SK-N-SH (cell line): ENCODE measurements at regions not wholly inside any gene's neighbourhood (a gene's known extent, or its start where the extent isn't known, plus 50 kb on each side); places are given as distances from the start of the nearest gene placed in this dataset.
"Not testable (repeated sequence)": the region's sequence is repeated elsewhere in the genome, so short reads cannot be mapped to it uniquely, and the experiment has no call there.

Experiments used
- CTCF ChIA-PET: fragments of 300-600, 350-600 bp; formaldehyde crosslinking; extraction: SDS; loops from one replicate; lab custom pipeline; 2021; lab: Yijun Ruan, JAX
- POLR2A ChIA-PET: fragments of 350-600 bp; sonication (Branson Sonifier 250); formaldehyde crosslinking; extraction: SDS; loops from one replicate; lab custom pipeline; 2020; ENCODE audit warnings: antibody characterized with exemption, inconsistent platforms; lab: Yijun Ruan, JAX
- DNase-seq: peaks from one replicate; pipeline ENCODE4 v3.0.0; 2012
- H2AFZ ChIP-seq: fragments of 200-600 bp; sonication (generic); 2 replicates; pipeline ENCODE4 v1.8.1; 2016; ENCODE audit warnings: antibody characterized with exemption, mild to moderate bottlenecking, low read depth
- H3F3A ChIP-seq: fragments of 200-600 bp; sonication (generic); replicated peaks from 2 replicates; pipeline ENCODE3; 2016; ENCODE audit warnings: antibody characterized with exemption, mild to moderate bottlenecking; ENCODE audit not compliant: insufficient read depth
- H3K27ac ChIP-seq, 2 experiments: fragments of 200-500 bp in 1 of 2; fragments of 200-600 bp in 1 of 2; sonication (Bioruptor generic) in 1 of 2; sonication (generic), shearing (Covaris generic) in 1 of 2; 2 replicates each; pipeline versions ENCODE4 v1.5.1 to v1.6.1; 2014 to 2016; ENCODE audit warnings: low read depth in 2 of 2, inconsistent platforms in 1 of 2, low read length in 1 of 2, mild to moderate bottlenecking in 1 of 2, mixed read lengths in 1 of 2
- H3K27me3 ChIP-seq: fragments of 200-600 bp; sonication (generic), shearing (Covaris generic); 2 replicates; pipeline ENCODE4 v1.6.1; 2016; ENCODE audit warnings: mixed run types; ENCODE audit not compliant: insufficient read depth
- H3K36me3 ChIP-seq, 2 experiments: fragments of 200-500 bp in 1 of 2; fragments of 200-600 bp in 1 of 2; sonication (Bioruptor generic) in 1 of 2; sonication (generic) in 1 of 2; replicated peaks in 1 of 2; 2 replicates each; pipeline versions ENCODE3 to v1.5.1; 2014 to 2016; ENCODE audit warnings: low read length in 1 of 2, mild to moderate bottlenecking in 1 of 2; ENCODE audit not compliant: insufficient read depth in 2 of 2, control insufficient read depth in 1 of 2
- H3K4me1 ChIP-seq, 2 experiments: fragments of 200-500 bp in 1 of 2; fragments of 200-600 bp in 1 of 2; sonication (Bioruptor generic) in 1 of 2; sonication (generic), shearing (Covaris generic) in 1 of 2; 2 replicates each; pipeline versions ENCODE4 v1.5.1 to v1.6.1; 2014 to 2016; ENCODE audit warnings: low read depth in 1 of 2, low read length in 1 of 2, mixed run types in 1 of 2; ENCODE audit not compliant: insufficient read depth in 2 of 2, control insufficient read depth in 1 of 2
- H3K4me2 ChIP-seq: fragments of 200-600 bp; sonication (generic), shearing (Covaris generic); 2 replicates; pipeline ENCODE4 v1.6.1; 2017; ENCODE audit warnings: mixed run types
- H3K4me3 ChIP-seq, 2 experiments: fragments of 200-500 bp in 1 of 2; fragments of 200-600 bp in 1 of 2; sonication (Bioruptor generic) in 1 of 2; sonication (generic), shearing (Covaris generic) in 1 of 2; 2 replicates each; pipeline versions ENCODE4 v1.5.1 to v1.8.1; 2014 to 2016; ENCODE audit warnings: low read depth in 2 of 2, inconsistent platforms in 1 of 2, low read length in 1 of 2, mild to moderate bottlenecking in 1 of 2, mixed read lengths in 1 of 2, moderate library complexity in 1 of 2
- H3K79me2 ChIP-seq: fragments of 200-600 bp; sonication (generic); 2 replicates; pipeline ENCODE4 v1.8.1; 2017; ENCODE audit warnings: mild to moderate bottlenecking; ENCODE audit not compliant: insufficient read depth
- H3K9ac ChIP-seq: fragments of 200-600 bp; sonication (generic); 2 replicates; pipeline ENCODE4 v1.6.1; 2017; ENCODE audit warnings: mixed run types
- H3K9me2 ChIP-seq: fragments of 200-600 bp; sonication (generic); 2 replicates; pipeline ENCODE4 v1.6.1; 2017; ENCODE audit warnings: mixed run types
- H3K9me3 ChIP-seq: fragments of 200-600 bp; sonication (generic); 2 replicates; pipeline ENCODE4 v1.6.1; 2017; ENCODE audit warnings: mixed run types, mild to moderate bottlenecking, moderate library complexity
- H4K20me1 ChIP-seq: fragments of 200-600 bp; sonication (generic); 2 replicates; pipeline ENCODE4 v1.6.1; 2017; ENCODE audit warnings: mild to moderate bottlenecking, mixed run types; ENCODE audit not compliant: insufficient read depth
- CHD2 ChIP-seq: fragments of 150-350 bp; IDR thresholded peaks from 2 replicates; pipeline ENCODE4 v1.6.1; 2018; ENCODE audit warnings: low read length; ENCODE audit not compliant: partially characterized antibody
- ELF1 ChIP-seq: IDR thresholded peaks from 2 replicates; pipeline ENCODE4 v1.4.0; 2012
- FOSL2 ChIP-seq: IDR thresholded peaks from 2 replicates; pipeline ENCODE4 v1.4.0; 2012; ENCODE audit warnings: low read depth, mild to moderate bottlenecking, moderate library complexity, borderline replicate concordance
- GABPA ChIP-seq: IDR thresholded peaks from 2 replicates; pipeline ENCODE4 v1.4.0; 2012; ENCODE audit warnings: low read depth, mild to moderate bottlenecking
- NFIC ChIP-seq: IDR thresholded peaks from 2 replicates; pipeline ENCODE4 v1.4.0; 2012; ENCODE audit warnings: borderline replicate concordance
- POLR2AphosphoS5 ChIP-seq: IDR thresholded peaks from 2 replicates; pipeline ENCODE4 v1.6.1; 2012; ENCODE audit warnings: low read depth, low read length
- RAD21 ChIP-seq: IDR thresholded peaks from 2 replicates; pipeline ENCODE4 v1.6.1; 2012; ENCODE audit warnings: mild to moderate bottlenecking, low read length
- RCOR1 ChIP-seq: fragments of 150-350 bp; IDR thresholded peaks from 2 replicates; pipeline ENCODE4 v1.6.1; 2017; ENCODE audit warnings: antibody characterized with exemption, low read length
- RXRA ChIP-seq: IDR thresholded peaks from 2 replicates; pipeline ENCODE4 v1.4.0; 2012; ENCODE audit warnings: low read depth, mild to moderate bottlenecking, borderline replicate concordance
- TCF12 ChIP-seq: IDR thresholded peaks from 2 replicates; pipeline ENCODE4 v1.4.0; 2012
- WGBS: methylation state at CpG from one replicate; pipeline ENCODE4 v1.1.6; 2017; ENCODE audit warnings: low lambda C conversion rate; 5-methylcytosine and 5-hydroxymethylcytosine counted together
- TF ChIP-seq, protein P1 (sequence below): IDR thresholded peaks from 2 replicates; pipeline ENCODE4 v1.6.1; 2012; ENCODE audit warnings: mild to moderate bottlenecking, low read depth, low read length, moderate library complexity
- TF ChIP-seq, protein P2 (sequence below): IDR thresholded peaks from 2 replicates; pipeline ENCODE4 v1.4.0; 2012; ENCODE audit warnings: low read depth, borderline replicate concordance

DNA sequence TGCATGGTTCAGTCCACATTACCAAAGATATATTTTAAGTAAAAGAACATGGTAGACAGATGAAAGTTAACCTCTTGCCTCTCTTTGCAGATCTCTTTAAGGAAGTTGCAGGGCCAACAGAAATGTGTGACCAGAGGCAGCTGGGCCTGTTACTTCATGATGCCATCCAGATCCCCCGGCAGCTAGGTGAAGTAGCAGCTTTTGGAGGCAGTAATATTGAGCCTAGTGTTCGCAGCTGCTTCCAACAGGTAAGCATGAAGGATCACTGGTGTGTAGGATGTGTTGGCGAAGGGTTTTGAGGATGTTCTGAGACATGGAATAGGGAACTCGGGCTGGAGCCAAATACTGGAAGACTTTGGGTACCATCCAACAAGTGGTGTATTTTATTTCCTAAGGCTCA is 508.6 kb downstream of the UTRN start:
- DNase-seq = no peak
- 85% methylated on average over 4 of the region's 4 CpGs for WGBS
- H3K9me3 ChIP-seq = no peaks in the 10 kb centered on the region
- H3K9ac ChIP-seq = no peak overlapping the region
- ChIA-PET CTCF (no interaction called here), POLR2A (no interaction called here)
- no peak overlapping the region for H3K27ac ChIP-seq
- no peak overlapping the region for H2AFZ ChIP-seq
- no peak overlapping the region for H3K4me2 ChIP-seq
- no peaks in the 10 kb centered on the region; a peak in 1 of 4 replicates for H3K4me1 ChIP-seq
- no peaks in the 10 kb centered on the region for H3K79me2 ChIP-seq
- H3K27me3 ChIP-seq = no peaks in the 10 kb centered on the region
- H3K36me3 ChIP-seq = peaks cover 0 to 9% of the 10 kb centered on the region in 2 experiments
- TF ChIP-seq RCOR1 (no peak), CHD2 (no peak), POLR2AphosphoS5 (no peak)
- TF ChIP-seq, protein P1, sequence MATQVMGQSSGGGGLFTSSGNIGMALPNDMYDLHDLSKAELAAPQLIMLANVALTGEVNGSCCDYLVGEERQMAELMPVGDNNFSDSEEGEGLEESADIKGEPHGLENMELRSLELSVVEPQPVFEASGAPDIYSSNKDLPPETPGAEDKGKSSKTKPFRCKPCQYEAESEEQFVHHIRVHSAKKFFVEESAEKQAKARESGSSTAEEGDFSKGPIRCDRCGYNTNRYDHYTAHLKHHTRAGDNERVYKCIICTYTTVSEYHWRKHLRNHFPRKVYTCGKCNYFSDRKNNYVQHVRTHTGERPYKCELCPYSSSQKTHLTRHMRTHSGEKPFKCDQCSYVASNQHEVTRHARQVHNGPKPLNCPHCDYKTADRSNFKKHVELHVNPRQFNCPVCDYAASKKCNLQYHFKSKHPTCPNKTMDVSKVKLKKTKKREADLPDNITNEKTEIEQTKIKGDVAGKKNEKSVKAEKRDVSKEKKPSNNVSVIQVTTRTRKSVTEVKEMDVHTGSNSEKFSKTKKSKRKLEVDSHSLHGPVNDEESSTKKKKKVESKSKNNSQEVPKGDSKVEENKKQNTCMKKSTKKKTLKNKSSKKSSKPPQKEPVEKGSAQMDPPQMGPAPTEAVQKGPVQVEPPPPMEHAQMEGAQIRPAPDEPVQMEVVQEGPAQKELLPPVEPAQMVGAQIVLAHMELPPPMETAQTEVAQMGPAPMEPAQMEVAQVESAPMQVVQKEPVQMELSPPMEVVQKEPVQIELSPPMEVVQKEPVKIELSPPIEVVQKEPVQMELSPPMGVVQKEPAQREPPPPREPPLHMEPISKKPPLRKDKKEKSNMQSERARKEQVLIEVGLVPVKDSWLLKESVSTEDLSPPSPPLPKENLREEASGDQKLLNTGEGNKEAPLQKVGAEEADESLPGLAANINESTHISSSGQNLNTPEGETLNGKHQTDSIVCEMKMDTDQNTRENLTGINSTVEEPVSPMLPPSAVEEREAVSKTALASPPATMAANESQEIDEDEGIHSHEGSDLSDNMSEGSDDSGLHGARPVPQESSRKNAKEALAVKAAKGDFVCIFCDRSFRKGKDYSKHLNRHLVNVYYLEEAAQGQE = no peak
- TF ChIP-seq, all 33 proteins: peak for 0
- Histone ChIP-seq H4K20me1 (no peaks in the 10 kb centered on the region), H3F3A (no peaks in the 10 kb centered on the region), H3K9me2 (no peaks in the 10 kb centered on the region), H3K4me3 (no peak overlapping the region)

DNA sequence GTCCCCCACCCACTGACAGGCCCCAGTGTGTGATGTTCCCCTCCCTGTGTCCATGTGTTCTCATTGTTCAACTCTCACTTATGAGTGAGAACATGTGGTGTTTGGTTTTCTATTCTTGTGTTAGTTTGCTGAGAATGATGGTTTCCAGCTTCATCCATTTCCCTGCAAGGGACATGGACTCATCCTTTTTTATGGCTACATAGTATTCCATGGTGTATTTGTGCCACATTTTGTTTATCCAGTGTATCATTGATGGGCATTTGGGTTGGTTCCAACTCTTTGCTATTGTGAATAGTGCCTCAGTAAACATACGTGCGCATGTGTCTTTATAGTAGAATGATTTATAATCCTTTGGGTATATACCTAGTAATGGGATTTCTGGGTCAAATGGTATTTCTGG is 509.9 kb downstream of the UTRN start:
- H3K27ac ChIP-seq, H2AFZ ChIP-seq, POLR2A ChIA-PET, H3K4me3 ChIP-seq, CTCF ChIA-PET, H3K27me3 ChIP-seq, H3K79me2 ChIP-seq, H3K4me2 ChIP-seq, H3F3A ChIP-seq, H4K20me1 ChIP-seq, H3K4me1 ChIP-seq, H3K9me2 ChIP-seq, H3K36me3 ChIP-seq, DNase-seq, H3K9me3 ChIP-seq, H3K9ac ChIP-seq: not testable (repeated sequence)
- 96% methylated on average over 2 of the region's 2 CpGs for WGBS

DNA sequence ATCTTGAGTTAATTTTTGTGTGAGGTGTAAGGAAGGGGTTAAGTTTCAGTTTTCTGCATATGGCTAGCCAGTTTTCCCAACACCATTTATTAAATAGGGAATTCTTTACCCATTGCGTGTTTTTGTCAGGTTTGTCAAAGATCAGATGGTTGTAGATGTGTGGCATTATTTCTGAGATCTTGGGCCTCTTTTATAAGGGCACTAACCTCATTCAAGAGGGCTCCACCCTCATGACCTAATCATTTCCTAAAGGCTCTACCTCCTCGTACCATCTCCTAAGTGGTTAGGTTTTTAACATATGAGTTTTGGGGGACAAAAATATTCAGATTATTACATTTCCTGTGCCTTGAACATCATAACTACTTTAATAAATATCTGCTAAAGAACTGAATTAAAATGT is 510.9 kb downstream of the UTRN start:
- Histone ChIP-seq H3F3A (no peaks in the 10 kb centered on the region), H3K27me3 (no peaks in the 10 kb centered on the region), H2AFZ (no peak overlapping the region), H3K79me2 (no peaks in the 10 kb centered on the region), H3K4me3 (no peak overlapping the region), H3K36me3 (peaks cover 0 to 5% of the 10 kb centered on the region in 2 experiments), H3K27ac (no peak overlapping the region), H3K4me2 (no peak overlapping the region), H3K4me1 (no peaks in the 10 kb centered on the region; a peak in 1 of 4 replicates), H3K9ac (no peak overlapping the region), H4K20me1 (no peaks in the 10 kb centered on the region), H3K9me2 (no peaks in the 10 kb centered on the region), H3K9me3 (no peaks in the 10 kb centered on the region)
- CTCF ChIA-PET = no interaction called here
- POLR2A ChIA-PET = no interaction called here
- 75% methylated on average over 2 of the region's 2 CpGs for WGBS
- no peak for DNase-seq
- no peak for TF ChIP-seq RXRA
- no peak for TF ChIP-seq NFIC
- no peak for TF ChIP-seq FOSL2
- no peak for TF ChIP-seq GABPA
- TF ChIP-seq RAD21 = no peak
- no peak for TF ChIP-seq ELF1
- TF ChIP-seq, protein P2, sequence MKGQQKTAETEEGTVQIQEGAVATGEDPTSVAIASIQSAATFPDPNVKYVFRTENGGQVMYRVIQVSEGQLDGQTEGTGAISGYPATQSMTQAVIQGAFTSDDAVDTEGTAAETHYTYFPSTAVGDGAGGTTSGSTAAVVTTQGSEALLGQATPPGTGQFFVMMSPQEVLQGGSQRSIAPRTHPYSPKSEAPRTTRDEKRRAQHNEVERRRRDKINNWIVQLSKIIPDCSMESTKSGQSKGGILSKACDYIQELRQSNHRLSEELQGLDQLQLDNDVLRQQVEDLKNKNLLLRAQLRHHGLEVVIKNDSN = no peak
- TF ChIP-seq TCF12 = no peak
